GM18499 (cell line): ENCODE measurements at regions not wholly inside any gene's neighbourhood (a gene's known extent, or its start where the extent isn't known, plus 50 kb on each side); places are given as distances from the start of the nearest gene placed in this dataset.
"Not testable (repeated sequence)": the region's sequence is repeated elsewhere in the genome, so short reads cannot be mapped to it uniquely, and the experiment has no call there.

Experiments
- ATAC-seq: cut with Tn5 transposase; IDR thresholded peaks from one replicate; pipeline ENCODE4 v1.9.1; 2021; ENCODE audit warnings: moderate number of reproducible peaks; ENCODE audit not compliant: insufficient read depth, unreplicated experiment

GRCh38 chr6:125354649-125355048 lies 52.9 kb upstream of the HDDC2 start:
- ATAC-seq, result no peak

GRCh38 chr6:125356884-125357283 lies 55.1 kb upstream of the HDDC2 start:
- no peak for ATAC-seq

- ATAC-seq, result no peak
Measured at GRCh38 chr6:125357515-125358256, 55.9 kb upstream of the HDDC2 start.

- ATAC-seq, result no peak
Measured at GRCh38 chr6:125358898-125359297, 57.1 kb upstream of the HDDC2 start.

- no peak for ATAC-seq
Measured at GRCh38 chr6:125361868-125362267, 60.1 kb upstream of the HDDC2 start.

- ATAC-seq, result no peak
Measured at GRCh38 chr6:125363039-125363823, 61.5 kb upstream of the HDDC2 start.

- no peak for ATAC-seq
Measured at GRCh38 chr6:125363824-125364165, 62.0 kb upstream of the HDDC2 start.

GRCh38 chr6:125365230-125365629 lies 63.5 kb upstream of the HDDC2 start:
- ATAC-seq, result no peak

- no peak for ATAC-seq
Measured at GRCh38 chr6:125367036-125367782, 65.4 kb upstream of the HDDC2 start.

- ATAC-seq, result no peak
Measured at GRCh38 chr6:125370343-125370742, 68.6 kb upstream of the HDDC2 start.

- ATAC-seq, result no peak
Measured at GRCh38 chr6:125375013-125375412, 73.2 kb upstream of the HDDC2 start.

GRCh38 chr6:125375821-125376220 lies 74.1 kb upstream of the HDDC2 start:
- no peak for ATAC-seq

- no peak for ATAC-seq
Measured at GRCh38 chr6:125377621-125378020, 75.9 kb upstream of the HDDC2 start.

- no peak for ATAC-seq
Measured at GRCh38 chr6:125379174-125379573, 77.4 kb upstream of the HDDC2 start.

GRCh38 chr6:125380474-125380873 lies 78.7 kb upstream of the HDDC2 start:
- no peak for ATAC-seq

GRCh38 chr6:125386337-125386736 lies 84.6 kb upstream of the HDDC2 start:
- not testable (repeated sequence) for ATAC-seq

- ATAC-seq, result peak; percentile 62
Measured at GRCh38 chr6:125392682-125393081, 90.9 kb upstream of the HDDC2 start.

- ATAC-seq, result peak; percentile 62
Measured at GRCh38 chr6:125393449-125393858, 91.7 kb upstream of the HDDC2 start.

GRCh38 chr6:125406741-125407140 lies 105.0 kb upstream of the HDDC2 start:
- no peak for ATAC-seq

GRCh38 chr6:125414507-125414906 lies 112.7 kb upstream of the HDDC2 start:
- no peak for ATAC-seq

- no peak for ATAC-seq
Measured at GRCh38 chr6:125415913-125416312, 114.1 kb upstream of the HDDC2 start.
